GM18505 (cell line): ENCODE measurements at regions not wholly inside any gene's neighbourhood (a gene's known extent, or its start where the extent isn't known, plus 50 kb on each side); places are given as distances from the start of the nearest gene placed in this dataset.

ENCODE experiments used
- ATAC-seq: cut with Tn5 transposase; IDR thresholded peaks from one replicate; pipeline ENCODE4 v1.9.1; 2021; ENCODE audit not compliant: unreplicated experiment
- POLR2A ChIP-seq: IDR thresholded peaks from 4 replicates; pipeline ENCODE4 v1.6.1; 2011; ENCODE audit warnings: borderline replicate concordance; ENCODE audit not compliant: insufficient read depth, insufficient read length; ENCODE audit errors: extremely low read depth

- TF ChIP-seq POLR2A, result no peak
- ATAC-seq, result no peak
These were observed 1417.6 kb downstream of the UQCRFS1 start for GRCh38 chr19:27795369-27795768.

GRCh38 chr19:27794494-27795042 lies 1418.4 kb downstream of the UQCRFS1 start:
- peak; percentile 1 for ATAC-seq
- no peak for TF ChIP-seq POLR2A

- TF ChIP-seq POLR2A, result peak; percentile 81
- peak; percentile 91 for ATAC-seq
These were observed 1419.1 kb downstream of the UQCRFS1 start for GRCh38 chr19:27793644-27794493.

- no peak for TF ChIP-seq POLR2A
These were observed 1419.8 kb downstream of the UQCRFS1 start for GRCh38 chr19:27793128-27793643.

GRCh38 chr19:27792576-27793127 lies 1420.3 kb downstream of the UQCRFS1 start:
- ATAC-seq, result no peak
- no peak for TF ChIP-seq POLR2A

More at GRCh38 chr19:27793128-27793643, 1419.8 kb downstream of the UQCRFS1 start:
- ATAC-seq, result peak; percentile 68

- no peak for ATAC-seq
- TF ChIP-seq POLR2A, result no peak
These were observed 1432.4 kb downstream of the UQCRFS1 start for GRCh38 chr19:27780367-27781075.

GRCh38 chr19:27779954-27780353 lies 1433.0 kb downstream of the UQCRFS1 start:
- TF ChIP-seq POLR2A, result no peak
- ATAC-seq, result no peak

- TF ChIP-seq POLR2A, result no peak
- no peak for ATAC-seq
These were observed 1435.2 kb downstream of the UQCRFS1 start for GRCh38 chr19:27777726-27778125.

GRCh38 chr19:27777242-27777641 lies 1435.7 kb downstream of the UQCRFS1 start:
- ATAC-seq, result no peak
- TF ChIP-seq POLR2A, result no peak

- no peak for TF ChIP-seq POLR2A
- no peak for ATAC-seq
These were observed 1436.4 kb downstream of the UQCRFS1 start for GRCh38 chr19:27776524-27776923.

GRCh38 chr19:27776020-27776419 lies 1436.9 kb downstream of the UQCRFS1 start:
- no peak for TF ChIP-seq POLR2A
- ATAC-seq, result no peak

GRCh38 chr19:27775395-27775794 lies 1437.6 kb downstream of the UQCRFS1 start:
- no peak for ATAC-seq
- no peak for TF ChIP-seq POLR2A

- no peak for TF ChIP-seq POLR2A
- no peak for ATAC-seq
These were observed 1438.1 kb downstream of the UQCRFS1 start for GRCh38 chr19:27774827-27775226.
